GM12865 (cell line): ENCODE measurements at regions not wholly inside any gene's neighbourhood (a gene's known extent, or its start where the extent isn't known, plus 50 kb on each side); places are given as distances from the start of the nearest gene placed in this dataset.

Source experiments
- DNase-seq: peaks from one replicate; pipeline ENCODE4 v3.0.0; 2010; ENCODE audit warnings: low read depth
- H3K4me3 ChIP-seq: 2 replicates; pipeline ENCODE4 v1.5.1; 2011; ENCODE audit warnings: mild to moderate bottlenecking, low read depth, low read length, control low read depth
- TF ChIP-seq, protein P1 (sequence below): IDR thresholded peaks from 2 replicates; pipeline ENCODE4 v1.5.1; 2011; ENCODE audit warnings: low read length, control low read depth, low read depth, inconsistent platforms; ENCODE audit not compliant: insufficient read depth; ENCODE audit errors: missing control alignments

DNA sequence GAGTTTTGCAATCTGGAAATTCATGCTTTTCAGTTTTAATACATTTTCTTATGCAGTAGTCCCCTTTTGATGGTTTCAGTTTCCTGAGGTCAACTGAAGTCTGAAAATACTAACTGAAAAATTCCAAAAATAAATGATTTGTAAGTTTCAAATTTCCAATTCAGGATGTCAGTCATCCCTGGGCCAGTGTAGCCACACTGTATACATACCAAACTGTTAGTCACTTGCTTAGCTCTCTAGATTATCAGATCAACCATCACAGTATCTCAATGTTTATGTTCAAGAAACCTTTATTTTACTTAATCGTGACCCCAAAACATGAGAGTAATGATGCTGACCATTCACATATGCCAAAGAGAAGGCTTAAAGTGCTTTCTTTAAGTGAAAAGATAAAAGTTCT is 715.5 kb downstream of the GBE1 start:
- TF ChIP-seq, protein P1, sequence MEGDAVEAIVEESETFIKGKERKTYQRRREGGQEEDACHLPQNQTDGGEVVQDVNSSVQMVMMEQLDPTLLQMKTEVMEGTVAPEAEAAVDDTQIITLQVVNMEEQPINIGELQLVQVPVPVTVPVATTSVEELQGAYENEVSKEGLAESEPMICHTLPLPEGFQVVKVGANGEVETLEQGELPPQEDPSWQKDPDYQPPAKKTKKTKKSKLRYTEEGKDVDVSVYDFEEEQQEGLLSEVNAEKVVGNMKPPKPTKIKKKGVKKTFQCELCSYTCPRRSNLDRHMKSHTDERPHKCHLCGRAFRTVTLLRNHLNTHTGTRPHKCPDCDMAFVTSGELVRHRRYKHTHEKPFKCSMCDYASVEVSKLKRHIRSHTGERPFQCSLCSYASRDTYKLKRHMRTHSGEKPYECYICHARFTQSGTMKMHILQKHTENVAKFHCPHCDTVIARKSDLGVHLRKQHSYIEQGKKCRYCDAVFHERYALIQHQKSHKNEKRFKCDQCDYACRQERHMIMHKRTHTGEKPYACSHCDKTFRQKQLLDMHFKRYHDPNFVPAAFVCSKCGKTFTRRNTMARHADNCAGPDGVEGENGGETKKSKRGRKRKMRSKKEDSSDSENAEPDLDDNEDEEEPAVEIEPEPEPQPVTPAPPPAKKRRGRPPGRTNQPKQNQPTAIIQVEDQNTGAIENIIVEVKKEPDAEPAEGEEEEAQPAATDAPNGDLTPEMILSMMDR = no peak
- H3K4me3 ChIP-seq = no peak overlapping the region
- no peak for DNase-seq

- DNase-seq = no peak
- no peak overlapping the region for H3K4me3 ChIP-seq
- TF ChIP-seq, protein P1 = no peak
Measured at GRCh38 chr3:81045246-81045645, 716.2 kb downstream of the GBE1 start.

- TF ChIP-seq, protein P1 = no peak
- no peak overlapping the region for H3K4me3 ChIP-seq
- DNase-seq = no peak
Measured at GRCh38 chr3:81043660-81044199, 717.7 kb downstream of the GBE1 start.

GRCh38 chr3:81043009-81043408 is 718.4 kb downstream of the GBE1 start:
- H3K4me3 ChIP-seq = no peak overlapping the region

GRCh38 chr3:81041331-81041730 is 720.1 kb downstream of the GBE1 start:
- no peak for DNase-seq
- TF ChIP-seq, protein P1 = no peak
- no peak overlapping the region for H3K4me3 ChIP-seq

More at GRCh38 chr3:81043009-81043408, 718.4 kb downstream of the GBE1 start:
- DNase-seq = no peak
- TF ChIP-seq, protein P1 = no peak

GRCh38 chr3:81040107-81040506 is 721.3 kb downstream of the GBE1 start:
- TF ChIP-seq, protein P1 = no peak
- H3K4me3 ChIP-seq = no peak overlapping the region

DNA sequence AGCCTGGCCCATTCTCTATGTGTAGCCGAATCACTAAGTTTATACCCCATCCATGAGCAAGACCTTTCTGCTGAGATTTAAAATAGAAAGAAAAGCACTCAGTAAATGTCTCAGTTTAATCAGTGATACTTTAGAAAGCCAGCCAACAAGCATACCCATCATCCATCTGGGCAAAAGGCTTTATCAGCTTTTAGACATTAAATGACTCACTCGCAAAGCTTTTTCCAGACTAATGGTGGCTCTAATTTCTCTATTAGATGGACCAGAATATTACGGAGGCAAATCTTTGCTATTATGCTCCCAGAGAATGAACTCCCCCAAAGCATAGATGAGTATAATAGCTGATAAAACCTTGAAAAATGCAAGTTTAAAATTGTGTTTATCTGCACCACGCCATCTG is 727.8 kb downstream of the GBE1 start:
- TF ChIP-seq, protein P1 = no peak
- DNase-seq = no peak
- H3K4me3 ChIP-seq = no peak overlapping the region

More at GRCh38 chr3:81040107-81040506, 721.3 kb downstream of the GBE1 start:
- DNase-seq = no peak
